ENCODE measurements at regions not wholly inside any gene's neighbourhood (a gene's known extent, or its start where the extent isn't known, plus 50 kb on each side); places are given as distances from the start of the nearest gene placed in this dataset.
"Not testable (repeated sequence)": the region's sequence is repeated elsewhere in the genome, so short reads cannot be mapped to it uniquely, and the experiment has no call there.

DNA sequence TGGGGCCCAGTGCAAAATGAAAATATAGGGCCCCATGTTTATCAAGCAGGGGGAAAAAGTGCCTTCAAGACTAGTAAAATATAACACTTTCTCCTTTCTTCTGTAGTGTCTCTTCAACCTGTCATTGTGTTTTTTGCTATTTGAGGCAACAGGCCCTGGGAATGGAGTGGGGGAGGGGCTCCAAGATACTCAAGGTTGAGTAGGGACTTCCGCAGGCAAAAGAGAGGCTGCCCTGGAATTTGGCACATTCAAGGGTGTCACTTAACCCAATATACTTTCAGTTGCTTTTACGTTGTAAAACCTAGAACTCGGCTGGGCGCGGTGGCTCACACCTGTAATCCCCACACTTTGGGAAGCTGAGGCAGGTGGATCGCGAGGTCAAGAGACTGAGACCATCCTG is 154.9 kb downstream of the ALDH8A1 start:
- Mint-ChIP-seq H3K27ac (no peak overlapping the region), H3K9me3 (ENCODE audit: low read depth) (peaks cover 11% of the 10 kb centered on the region), H3K4me1 (no peaks in the 10 kb centered on the region), H3K27me3 (peaks cover 11% of the 10 kb centered on the region), H3K4me3 (no peak overlapping the region), H3K36me3 (no peaks in the 10 kb centered on the region)
- DNase-seq (no peak), ATAC-seq (no peak)
- CTCF ChIA-PET, result no interaction called here

DNA sequence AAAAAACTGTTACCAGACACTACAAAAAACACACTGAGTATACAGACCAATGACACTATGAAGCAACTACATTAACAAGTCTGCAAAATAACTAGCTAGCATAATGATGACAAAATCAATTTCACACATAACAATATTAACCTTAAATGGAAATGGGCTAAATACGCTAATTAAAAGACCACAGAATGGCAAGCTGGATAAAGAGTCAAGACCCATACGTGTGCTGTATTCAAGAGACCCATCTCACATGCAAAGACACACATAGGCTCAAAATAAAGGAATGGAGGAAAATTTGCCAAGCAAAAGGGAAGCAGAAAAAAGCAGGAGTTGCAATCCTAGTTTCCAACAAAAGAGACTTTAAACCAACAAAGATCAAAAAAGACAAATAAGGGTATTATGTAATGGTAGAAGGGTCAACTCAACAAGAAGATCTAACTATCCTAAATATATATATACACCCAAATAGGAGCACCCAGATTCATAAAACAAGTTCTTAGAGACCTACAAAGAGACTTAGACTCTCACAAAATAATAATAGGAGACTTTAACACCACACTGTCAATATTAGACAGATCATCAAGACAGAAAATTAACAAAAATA is 158.6 kb downstream of the ALDH8A1 start:
- H3K27me3 Mint-ChIP-seq, H3K4me1 Mint-ChIP-seq, H3K4me3 Mint-ChIP-seq, ATAC-seq, H3K36me3 Mint-ChIP-seq, CTCF ChIA-PET, DNase-seq, H3K27ac Mint-ChIP-seq: not testable (repeated sequence)
- peaks cover 11% of the 10 kb centered on the region for H3K9me3 Mint-ChIP-seq (ENCODE audit: low read depth)

DNA sequence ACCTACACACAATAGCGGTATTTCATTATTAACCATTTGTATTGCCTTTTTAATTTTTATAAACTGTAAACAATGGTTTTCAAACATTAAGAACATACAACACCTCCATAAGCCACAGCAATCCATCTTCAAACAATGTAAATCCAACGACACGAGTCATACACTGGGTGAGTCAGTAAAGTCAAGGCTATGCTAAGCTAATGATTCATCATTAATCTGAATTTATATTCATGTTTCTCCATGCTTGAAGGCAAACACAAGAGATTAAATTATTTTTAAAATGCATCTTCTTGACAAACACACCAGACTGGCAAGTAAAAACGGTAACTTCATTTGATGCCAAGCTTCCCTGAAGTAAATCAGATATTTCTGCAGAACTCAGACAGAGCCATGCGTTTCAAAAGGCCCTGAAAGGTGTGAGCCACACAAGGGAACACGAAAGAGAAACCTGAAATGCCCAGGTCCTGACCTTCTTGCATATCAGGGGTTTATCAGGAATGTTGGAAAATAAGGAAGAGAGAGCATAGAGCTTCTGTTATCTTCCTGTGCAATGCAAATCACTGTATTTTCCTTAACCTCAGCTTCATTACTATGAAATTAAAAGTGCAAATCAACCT is 162.5 kb downstream of the ALDH8A1 start:
- ATAC-seq (no peak), DNase-seq (no peak)
- H3K27me3 Mint-ChIP-seq, result no peaks in the 10 kb centered on the region
- H3K27ac Mint-ChIP-seq, result no peak overlapping the region
- CTCF ChIA-PET, result no interaction called here
- H3K36me3 Mint-ChIP-seq, result no peaks in the 10 kb centered on the region
- no peaks in the 10 kb centered on the region for H3K4me1 Mint-ChIP-seq
- H3K9me3 Mint-ChIP-seq (ENCODE audit: low read depth), result peaks cover 10% of the 10 kb centered on the region
- H3K4me3 Mint-ChIP-seq, result no peak overlapping the region

DNA sequence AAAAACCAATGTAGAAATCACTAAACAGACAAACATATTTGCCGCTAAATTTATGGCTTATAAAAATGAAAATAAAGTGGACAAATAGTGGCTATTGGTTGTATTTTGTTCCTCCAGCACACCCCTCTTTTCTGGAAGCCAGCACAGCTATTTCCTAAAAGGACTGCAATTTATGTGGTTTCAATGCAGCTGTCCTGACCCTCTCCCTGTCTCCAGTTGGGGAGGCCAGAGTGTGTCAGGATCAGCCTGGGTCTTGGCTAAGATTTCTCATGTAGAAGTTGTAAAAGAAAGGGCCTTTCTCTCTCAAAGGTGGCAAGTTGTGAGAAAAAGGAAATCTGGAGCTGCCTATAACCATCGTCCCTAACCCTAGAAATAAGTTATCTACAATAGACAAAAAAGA is 165.6 kb downstream of the ALDH8A1 start:
- no peak overlapping the region for H3K27ac Mint-ChIP-seq
- no peaks in the 10 kb centered on the region for H3K4me1 Mint-ChIP-seq
- no peaks in the 10 kb centered on the region for H3K36me3 Mint-ChIP-seq
- H3K4me3 Mint-ChIP-seq, result no peak overlapping the region
- peaks cover 3% of the 10 kb centered on the region for H3K9me3 Mint-ChIP-seq (ENCODE audit: low read depth)
- DNase-seq (no peak), ATAC-seq (no peak)
- CTCF ChIA-PET, result no interaction called here
- H3K27me3 Mint-ChIP-seq, result peaks cover 2% of the 10 kb centered on the region

DNA sequence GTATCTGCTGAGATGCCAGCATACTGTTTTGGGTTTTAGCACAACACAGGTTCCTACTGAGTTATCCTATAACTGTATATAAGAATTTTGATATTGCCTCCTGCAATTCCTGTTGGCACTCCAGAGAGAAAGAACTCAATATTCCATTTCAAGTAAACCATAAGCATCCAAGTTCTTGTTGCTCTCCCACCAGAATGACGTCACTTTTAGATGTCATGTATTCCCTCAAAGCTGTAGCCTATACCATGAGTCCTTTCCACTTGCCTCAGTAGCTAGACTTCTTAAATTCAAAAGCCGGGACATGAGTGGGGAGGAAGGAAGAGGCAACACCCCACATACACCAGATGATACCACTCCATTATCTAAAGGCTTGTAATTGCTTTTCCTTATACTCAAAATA is 171.5 kb downstream of the ALDH8A1 start:
- no peak for DNase-seq
- no peak for ATAC-seq
- Mint-ChIP-seq H3K9me3 (ENCODE audit: low read depth) (peaks cover 5% of the 10 kb centered on the region), H3K27ac (no peak overlapping the region), H3K27me3 (peaks cover 18% of the 10 kb centered on the region), H3K36me3 (no peaks in the 10 kb centered on the region), H3K4me1 (no peaks in the 10 kb centered on the region), H3K4me3 (no peak overlapping the region)
- CTCF ChIA-PET, result interaction anchor here (0.8 kb wide), 1 partner anchor 162 kb away, joined by 3 read pairs; no protein-coding TSS in a partner anchor

DNA sequence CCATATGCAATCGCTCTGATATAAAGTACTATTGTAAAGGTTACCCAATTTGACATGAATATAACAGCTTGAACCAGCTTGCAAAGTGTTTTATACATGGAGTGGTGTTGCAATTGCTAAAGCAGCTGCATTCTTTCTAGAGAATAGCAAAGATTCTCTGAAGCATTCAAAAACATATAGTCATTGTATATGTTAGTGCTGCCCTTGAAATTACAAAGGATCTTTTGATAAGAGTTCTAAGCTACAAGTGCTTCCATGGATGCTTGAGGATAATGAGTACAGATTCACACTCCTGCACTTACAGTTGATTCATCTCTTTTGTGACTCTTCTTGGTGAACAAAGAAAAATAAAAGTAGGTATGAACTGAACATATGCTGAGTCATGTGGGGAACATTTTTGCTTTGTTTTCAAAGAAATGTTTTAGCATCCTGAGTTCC is 175.7 kb downstream of the ALDH8A1 start:
- H3K27me3 Mint-ChIP-seq, result peaks cover 28% of the 10 kb centered on the region
- ATAC-seq (no peak), DNase-seq (no peak)
- no peak overlapping the region for H3K4me3 Mint-ChIP-seq
- no peaks in the 10 kb centered on the region for H3K36me3 Mint-ChIP-seq
- no peaks in the 10 kb centered on the region for H3K4me1 Mint-ChIP-seq
- CTCF ChIA-PET, result no interaction called here
- H3K27ac Mint-ChIP-seq, result no peak overlapping the region
- peaks cover 2% of the 10 kb centered on the region for H3K9me3 Mint-ChIP-seq (ENCODE audit: low read depth)

DNA sequence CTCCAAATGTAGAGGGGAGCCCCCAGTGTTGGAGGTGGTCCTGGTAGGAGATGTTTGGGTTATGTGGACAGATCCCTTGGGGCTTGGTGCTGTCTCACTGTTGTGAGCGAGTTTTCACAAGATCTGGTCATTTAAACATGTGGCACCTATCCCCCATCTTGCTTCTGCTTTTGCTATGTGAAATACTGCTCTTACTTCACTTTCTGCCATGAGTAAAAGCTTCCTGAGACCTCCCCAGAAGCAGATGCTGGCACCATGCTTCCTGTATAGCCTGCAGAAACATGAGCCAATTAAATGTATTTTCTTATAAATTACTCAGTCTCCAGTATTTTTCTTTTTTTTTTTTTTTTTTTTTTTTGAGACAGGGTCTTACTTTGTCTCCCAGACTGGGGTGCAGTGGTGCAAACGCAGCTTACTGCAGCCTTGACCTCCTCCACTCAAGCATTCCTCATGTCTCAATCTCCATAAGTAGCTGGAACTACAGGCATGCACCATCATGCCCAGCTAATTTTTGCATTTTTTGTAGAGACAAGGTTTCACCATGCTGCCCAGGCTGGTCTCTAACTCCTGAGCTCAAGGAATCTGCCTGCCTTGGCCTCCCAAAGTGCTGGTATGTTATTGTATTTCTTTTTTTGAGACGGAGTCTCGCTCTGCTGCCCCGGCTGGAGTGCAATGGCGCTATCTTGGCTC is 177.1 kb downstream of the ALDH8A1 start:
- Mint-ChIP-seq H3K4me3 (no peak overlapping the region), H3K36me3 (no peaks in the 10 kb centered on the region), H3K27ac (no peak overlapping the region), H3K9me3 (ENCODE audit: low read depth) (no peaks in the 10 kb centered on the region), H3K4me1 (no peaks in the 10 kb centered on the region), H3K27me3 (peaks cover 34% of the 10 kb centered on the region)
- CTCF ChIA-PET, result no interaction called here
- ATAC-seq (no peak), DNase-seq (no peak)

DNA sequence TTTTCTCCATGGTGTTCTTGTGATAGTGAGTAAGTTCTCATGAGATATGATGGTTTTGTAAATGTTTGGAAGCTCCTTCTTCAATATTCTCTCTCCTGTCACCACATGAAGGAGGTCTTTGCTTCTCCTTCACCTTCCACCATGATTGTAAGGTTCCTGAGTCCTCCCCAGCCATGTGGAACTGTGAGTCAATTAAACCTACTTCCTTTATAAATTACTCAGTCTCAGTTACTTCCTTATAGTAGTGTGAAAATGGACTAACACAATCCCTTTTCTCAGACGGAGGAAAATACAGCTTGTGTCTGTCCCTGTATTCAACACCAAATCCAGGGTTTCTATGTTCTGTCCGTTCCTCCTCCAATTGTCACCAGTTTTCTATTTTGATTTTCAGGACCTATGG is 181.0 kb downstream of the ALDH8A1 start:
- CTCF ChIA-PET, result interaction anchor here (0.8 kb wide), 1 partner anchor 657 kb away, joined by 3 read pairs; no protein-coding TSS in a partner anchor
- Mint-ChIP-seq H3K27me3 (peaks cover 31% of the 10 kb centered on the region), H3K4me3 (no peak overlapping the region), H3K36me3 (no peaks in the 10 kb centered on the region), H3K27ac (no peak overlapping the region), H3K4me1 (no peaks in the 10 kb centered on the region), H3K9me3 (ENCODE audit: low read depth) (no peaks in the 10 kb centered on the region)
- ATAC-seq (no peak), DNase-seq (no peak)

DNA sequence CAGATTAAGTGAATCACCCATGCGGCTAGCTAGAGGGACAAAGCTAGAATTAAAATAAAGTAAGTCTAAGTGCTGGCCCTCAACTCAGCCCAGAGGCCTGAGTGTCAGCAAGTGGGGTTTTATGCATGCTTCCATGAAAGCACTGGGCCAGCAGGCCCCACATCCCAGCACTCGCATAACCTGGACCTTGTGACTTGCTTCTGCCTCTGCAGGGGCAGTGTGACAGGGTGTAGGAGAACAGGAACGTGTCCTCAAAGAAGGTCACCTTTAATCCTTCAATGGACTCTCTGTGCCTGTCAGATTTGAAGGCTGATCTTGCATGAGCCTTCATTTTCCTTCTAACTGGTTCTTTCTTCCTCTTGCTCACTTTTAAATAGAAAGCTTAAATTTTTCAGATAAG is 183.4 kb downstream of the ALDH8A1 start:
- no peak for DNase-seq
- H3K36me3 Mint-ChIP-seq, result no peaks in the 10 kb centered on the region
- H3K9me3 Mint-ChIP-seq (ENCODE audit: low read depth), result no peaks in the 10 kb centered on the region
- no peak overlapping the region for H3K27ac Mint-ChIP-seq
- no peak for ATAC-seq
- CTCF ChIA-PET, result interaction anchor here (0.9 kb wide), 1 partner anchor 24 kb away, joined by 3 read pairs; no protein-coding TSS in a partner anchor
- H3K4me3 Mint-ChIP-seq, result no peak overlapping the region
- peaks cover 32% of the 10 kb centered on the region for H3K27me3 Mint-ChIP-seq
- no peaks in the 10 kb centered on the region for H3K4me1 Mint-ChIP-seq

DNA sequence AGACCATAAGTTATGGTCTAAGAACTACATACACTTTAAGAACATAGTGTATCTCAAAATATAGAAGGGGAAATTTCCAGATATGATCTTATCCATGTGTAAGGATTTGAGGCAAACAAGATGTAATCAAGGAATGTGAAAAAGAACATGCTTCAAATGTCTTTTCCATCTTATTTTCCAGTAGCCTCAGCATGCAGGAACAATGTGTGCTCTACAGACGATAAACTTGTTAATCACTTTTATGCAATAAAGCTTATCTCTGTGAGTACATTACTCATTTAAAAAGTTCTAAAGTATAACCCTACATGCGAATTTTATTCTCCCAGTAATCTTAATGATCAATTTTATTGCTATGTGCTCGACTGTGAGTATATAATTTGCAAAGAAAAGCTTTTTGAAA is 185.2 kb downstream of the ALDH8A1 start:
- H3K9me3 Mint-ChIP-seq (ENCODE audit: low read depth), result no peaks in the 10 kb centered on the region
- H3K4me3 Mint-ChIP-seq, result no peak overlapping the region
- peaks cover 24% of the 10 kb centered on the region for H3K27me3 Mint-ChIP-seq
- H3K36me3 Mint-ChIP-seq, result no peaks in the 10 kb centered on the region
- no peak for DNase-seq
- H3K4me1 Mint-ChIP-seq, result no peaks in the 10 kb centered on the region
- CTCF ChIA-PET, result no interaction called here
- ATAC-seq, result no peak
- H3K27ac Mint-ChIP-seq, result no peak overlapping the region

DNA sequence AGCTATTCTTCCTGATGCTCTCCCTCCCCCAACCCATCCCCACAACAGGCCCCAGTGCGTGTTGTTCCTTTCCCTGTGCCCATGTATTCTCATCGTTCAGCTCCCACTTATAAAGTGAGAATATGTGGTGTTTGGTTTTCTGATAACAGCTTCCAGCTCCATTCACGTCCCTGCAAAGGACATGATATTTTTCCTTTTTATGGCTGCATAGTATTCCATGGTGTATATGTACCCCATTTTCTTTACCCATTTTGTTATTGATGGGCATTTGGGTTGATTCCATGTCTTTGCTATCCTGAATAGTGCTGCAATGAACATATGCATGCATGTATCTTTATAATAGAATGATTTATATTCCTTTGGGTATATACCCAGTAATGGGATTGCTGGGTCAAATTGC is 186.3 kb downstream of the ALDH8A1 start:
- H3K36me3 Mint-ChIP-seq; H3K4me3 Mint-ChIP-seq; H3K27ac Mint-ChIP-seq; H3K9me3 Mint-ChIP-seq (ENCODE audit: low read depth); DNase-seq; ATAC-seq; H3K4me1 Mint-ChIP-seq; CTCF ChIA-PET: not testable (repeated sequence)
- peaks cover 15% of the 10 kb centered on the region for H3K27me3 Mint-ChIP-seq

DNA sequence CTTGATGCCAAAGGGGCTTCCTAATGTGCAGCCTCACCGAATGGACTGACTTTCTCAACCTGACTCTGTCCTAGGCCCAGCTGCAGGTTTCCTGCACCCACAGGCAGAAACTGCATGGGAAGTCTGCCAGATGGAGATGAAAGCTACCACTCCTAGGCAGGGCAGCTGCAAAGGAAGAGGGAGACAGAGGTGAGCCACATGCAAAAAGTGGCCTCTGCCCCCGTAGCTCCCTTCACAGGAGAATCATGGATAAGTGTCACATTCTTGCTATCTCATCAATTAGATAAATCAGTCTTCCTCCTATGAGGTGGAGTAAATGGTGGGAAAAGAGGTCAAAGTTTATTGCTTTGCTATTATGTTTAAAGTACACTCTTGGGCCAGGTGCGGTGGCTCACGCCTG is 191.3 kb downstream of the ALDH8A1 start:
- H3K27me3 Mint-ChIP-seq, result peaks cover 18% of the 10 kb centered on the region
- ATAC-seq (no peak), DNase-seq (no peak)
- H3K9me3 Mint-ChIP-seq (ENCODE audit: low read depth), result no peaks in the 10 kb centered on the region
- H3K27ac Mint-ChIP-seq, result no peak overlapping the region
- no peaks in the 10 kb centered on the region for H3K4me1 Mint-ChIP-seq
- H3K36me3 Mint-ChIP-seq, result no peaks in the 10 kb centered on the region
- CTCF ChIA-PET, result no interaction called here
- H3K4me3 Mint-ChIP-seq, result no peak overlapping the region

DNA sequence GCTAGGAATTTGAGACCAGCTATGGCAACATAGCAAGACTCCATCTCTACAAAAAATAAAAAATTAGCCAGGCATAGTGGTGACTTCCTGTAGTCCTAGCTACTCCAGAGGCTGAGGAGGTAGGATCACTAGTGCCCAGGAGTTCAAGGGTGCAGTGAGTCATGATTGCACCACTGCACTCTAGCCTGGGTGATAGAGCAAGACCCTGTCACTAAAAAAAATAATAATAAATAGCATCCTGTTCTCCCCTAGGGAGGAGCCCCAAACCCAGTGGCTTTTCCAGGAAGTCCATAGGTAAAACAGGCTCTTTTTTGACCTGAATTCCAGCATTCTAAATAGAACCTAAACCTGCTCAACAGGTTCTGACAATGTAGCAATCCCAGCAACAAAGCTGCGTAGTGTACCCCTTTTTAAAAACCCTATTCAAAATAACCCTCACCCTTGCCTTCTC is 192.0 kb downstream of the ALDH8A1 start:
- ATAC-seq, result no peak
- H3K36me3 Mint-ChIP-seq, result no peaks in the 10 kb centered on the region
- no peaks in the 10 kb centered on the region for H3K9me3 Mint-ChIP-seq (ENCODE audit: low read depth)
- H3K4me1 Mint-ChIP-seq, result no peaks in the 10 kb centered on the region
- H3K4me3 Mint-ChIP-seq, result no peak overlapping the region
- peaks cover 23% of the 10 kb centered on the region for H3K27me3 Mint-ChIP-seq
- H3K27ac Mint-ChIP-seq, result no peak overlapping the region
- DNase-seq, result no peak
- CTCF ChIA-PET, result no interaction called here

DNA sequence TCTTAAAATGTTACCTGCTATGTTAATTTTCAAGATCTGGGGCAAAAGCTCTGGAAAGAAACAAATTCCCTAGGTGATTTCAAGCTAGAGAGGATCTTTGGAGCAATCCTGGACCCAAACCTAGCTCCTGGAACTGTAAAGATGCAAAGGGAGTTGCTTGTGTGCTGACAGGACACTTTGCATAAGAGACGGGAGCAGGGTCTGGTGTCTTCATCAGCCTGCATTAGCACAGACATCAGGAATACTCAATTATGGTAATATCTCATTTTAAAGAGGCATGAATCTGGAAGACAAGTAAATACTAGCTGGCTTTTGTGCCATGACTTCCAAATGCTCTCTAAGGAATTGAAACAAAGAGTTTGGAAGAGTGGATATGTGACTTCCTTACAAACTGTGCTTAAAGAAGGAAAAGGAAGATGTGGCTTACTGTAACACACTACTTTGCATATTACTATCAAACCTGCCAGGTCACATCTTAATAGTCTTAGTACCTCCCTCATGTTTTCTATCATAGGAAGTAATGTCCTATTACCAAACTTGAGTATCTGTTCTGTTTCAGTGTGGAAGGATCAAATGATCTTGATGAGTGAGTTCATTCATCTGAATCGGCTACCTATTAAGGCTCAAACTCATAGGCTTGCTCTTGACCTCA is 193.4 kb downstream of the ALDH8A1 start:
- H3K4me1 Mint-ChIP-seq, result no peaks in the 10 kb centered on the region
- ATAC-seq, result no peak
- H3K9me3 Mint-ChIP-seq (ENCODE audit: low read depth), result no peaks in the 10 kb centered on the region
- H3K27ac Mint-ChIP-seq, result no peak overlapping the region
- CTCF ChIA-PET, result no interaction called here
- H3K27me3 Mint-ChIP-seq, result peaks cover 31% of the 10 kb centered on the region
- no peaks in the 10 kb centered on the region for H3K36me3 Mint-ChIP-seq
- no peak overlapping the region for H3K4me3 Mint-ChIP-seq
- no peak for DNase-seq

Measured in activated CD8-positive, alpha-beta memory T cell treated with anti-CD3 and anti-CD28 coated beads, Interleukin-2, amount 10 ng/mL, durations not matched to agents 7 days and 5 days (primary cell).